OCI-LY7 (cell line): ENCODE measurements at regions not wholly inside any gene's neighbourhood (a gene's known extent, or its start where the extent isn't known, plus 50 kb on each side); places are given as distances from the start of the nearest gene placed in this dataset.
"Not testable (repeated sequence)": the region's sequence is repeated elsewhere in the genome, so short reads cannot be mapped to it uniquely, and the experiment has no call there.

Experiments
- BruUV-seq: library from RNA; stranded (reverse); fragments of 400-500 nt; replicated peaks from 2 replicates; lab custom pipeline; 2021; lab: Mats Ljungman, UMichigan
- CTCF ChIA-PET: fragments of 300-600 bp; sonication (Branson Sonifier 250); formaldehyde crosslinking; loops from one replicate; lab custom pipeline; 2022; ENCODE audit warnings: antibody characterized with exemption; ENCODE audit not compliant: unreplicated experiment; lab: Charles Lee
- POLR2A ChIA-PET: fragments of 300-600 bp; sonication (Branson Sonifier 250); formaldehyde crosslinking; loops from one replicate; lab custom pipeline; 2022; ENCODE audit warnings: antibody characterized with exemption; lab: Charles Lee
- DNase-seq: peaks from one replicate; pipeline ENCODE4 v3.0.0-alpha.2; 2015; ENCODE audit warnings: low spot score
- H2AFZ ChIP-seq: fragments of 200-600 bp; sonication (generic), shearing (Covaris generic); 2 replicates; pipeline ENCODE4 v1.6.1; 2014; ENCODE audit warnings: mild to moderate bottlenecking, antibody characterized with exemption, low read length, moderate library complexity
- H3K27ac ChIP-seq: fragments of 200-600 bp; sonication (generic); 2 replicates; pipeline ENCODE4 v1.5.1; 2014; ENCODE audit warnings: mixed run types, low read depth, mild to moderate bottlenecking, moderate library complexity, low read length, inconsistent platforms; ENCODE audit not compliant: poor library complexity, severe bottlenecking
- H3K36me3 ChIP-seq: fragments of 200-600 bp; sonication (generic); 2 replicates; pipeline ENCODE4 v1.6.1; 2014; ENCODE audit warnings: mild to moderate bottlenecking, antibody characterized with exemption, low read length, moderate library complexity, mixed read lengths; ENCODE audit not compliant: insufficient read depth
- H3K4me1 ChIP-seq: fragments of 200-600 bp; sonication (generic); 2 replicates; pipeline ENCODE4 v1.5.1; 2014; ENCODE audit warnings: mild to moderate bottlenecking, low read length; ENCODE audit not compliant: insufficient read depth, poor library complexity, severe bottlenecking
- H3K4me2 ChIP-seq: fragments of 200-600 bp; sonication (generic); 2 replicates; pipeline ENCODE4 v1.6.1; 2014; ENCODE audit warnings: mild to moderate bottlenecking, low read length
- H3K4me3 ChIP-seq: fragments of 200-600 bp; sonication (generic); 2 replicates; pipeline ENCODE4 v1.5.1; 2014; ENCODE audit warnings: mild to moderate bottlenecking, low read depth, low read length; ENCODE audit not compliant: poor library complexity, severe bottlenecking
- H3K79me2 ChIP-seq: fragments of 200-600 bp; sonication (generic); 2 replicates; pipeline ENCODE4 v1.6.1; 2016; ENCODE audit warnings: low read depth, mild to moderate bottlenecking, low read length, moderate library complexity, mixed read lengths; ENCODE audit not compliant: insufficient read depth
- H3K9me2 ChIP-seq: fragments of 200-600 bp; sonication (generic); 2 replicates; pipeline ENCODE4 v1.6.1; 2016; ENCODE audit warnings: mild to moderate bottlenecking, low read length, mixed read lengths; ENCODE audit not compliant: insufficient read depth
- H3K9me3 ChIP-seq: fragments of 200-600 bp; sonication (generic); 2 replicates; pipeline ENCODE4 v1.6.1; 2014; ENCODE audit warnings: mild to moderate bottlenecking, mixed run types, low read length, mixed read lengths
- H4K20me1 ChIP-seq: fragments of 200-600 bp; sonication (generic); 2 replicates; pipeline ENCODE4 v1.6.1; 2014; ENCODE audit warnings: mild to moderate bottlenecking, antibody characterized with exemption, low read length, moderate library complexity, mixed read lengths; ENCODE audit not compliant: insufficient read depth
- CTCF ChIP-seq: fragments of 200-600 bp; sonication (generic); conservative IDR thresholded peaks from 2 replicates; pipeline ENCODE4 v1.5.1; 2014; ENCODE audit warnings: mild to moderate bottlenecking, antibody characterized with exemption, low read length, moderate library complexity, mixed read lengths
- EZH2phosphoT487 ChIP-seq: fragments of 200-600 bp; sonication (generic); IDR thresholded peaks from 2 replicates; pipeline ENCODE4 v1.6.1; 2018; ENCODE audit warnings: low read depth, borderline replicate concordance, mild to moderate bottlenecking, mixed run types, antibody characterized with exemption, low read length, moderate library complexity, mixed read lengths
- intact Hi-C: fragments of 100-400 bp; cut with micrococcal nuclease; formaldehyde crosslinking; loops from one replicate; pipeline ENCODE4 v1.10.0; 2022; ENCODE audit not compliant: unreplicated experiment

GRCh38 chr5:35540002-35540401 lies 77.7 kb upstream of the SPEF2 start:
- H3K4me2 ChIP-seq: no peak overlapping the region
- POLR2A ChIA-PET: no interaction called here
- intact Hi-C loops: no loop called here

GRCh38 chr5:35538198-35538931 lies 79.3 kb upstream of the SPEF2 start:
- Histone ChIP-seq H3K4me3 (no peak overlapping the region), H3K4me2 (no peak overlapping the region), H3K79me2 (no peaks in the 10 kb centered on the region), H3K4me1 (no peaks in the 10 kb centered on the region), H4K20me1 (no peaks in the 10 kb centered on the region), H2AFZ (no peak overlapping the region), H3K9me2 (no peaks in the 10 kb centered on the region), H3K36me3 (no peaks in the 10 kb centered on the region), H3K9me3 (no peaks in the 10 kb centered on the region), H3K27ac (no peak overlapping the region)
- ChIA-PET CTCF (no interaction called here), POLR2A (interaction anchor here (0.7 kb wide), 1 partner anchor 13 kb away, joined by 5 read pairs; no protein-coding TSS in a partner anchor)
- intact Hi-C loops: no loop called here
- BruUV-seq: no TSS peak
- no peak for DNase-seq
- no peak for TF ChIP-seq CTCF
- no peak for TF ChIP-seq EZH2phosphoT487

More at GRCh38 chr5:35540002-35540401, 77.7 kb upstream of the SPEF2 start:
- TF ChIP-seq EZH2phosphoT487: no peak
- no peak for TF ChIP-seq CTCF
- H3K9me3 ChIP-seq: no peaks in the 10 kb centered on the region
- H3K79me2 ChIP-seq: no peaks in the 10 kb centered on the region
- no peaks in the 10 kb centered on the region for H3K9me2 ChIP-seq
- no peak overlapping the region for H3K4me3 ChIP-seq
- no peak overlapping the region for H2AFZ ChIP-seq
- H3K4me1 ChIP-seq: no peaks in the 10 kb centered on the region
- H3K27ac ChIP-seq: no peak overlapping the region
- BruUV-seq: no TSS peak
- no peaks in the 10 kb centered on the region for H4K20me1 ChIP-seq
- CTCF ChIA-PET: no interaction called here
- H3K36me3 ChIP-seq: no peaks in the 10 kb centered on the region
- no peak for DNase-seq

- Histone ChIP-seq H3K9me3 (no peaks in the 10 kb centered on the region), H3K9me2 (no peaks in the 10 kb centered on the region), H3K79me2 (no peaks in the 10 kb centered on the region), H3K4me3 (no peak overlapping the region), H4K20me1 (no peaks in the 10 kb centered on the region), H2AFZ (no peak overlapping the region), H3K4me2 (no peak overlapping the region), H3K27ac (no peak overlapping the region), H3K4me1 (no peaks in the 10 kb centered on the region), H3K36me3 (no peaks in the 10 kb centered on the region)
- no TSS peak for BruUV-seq
- DNase-seq: no peak
- no peak for TF ChIP-seq CTCF
- TF ChIP-seq EZH2phosphoT487: no peak
- intact Hi-C loops: no loop called here
- POLR2A ChIA-PET: interaction anchor here (1.0 kb wide), 1 partner anchor 9 kb away, joined by 3 read pairs; no protein-coding TSS in a partner anchor
- CTCF ChIA-PET: no interaction called here
These were observed 84.5 kb upstream of the SPEF2 start for GRCh38 chr5:35533156-35533555.

- BruUV-seq, CTCF ChIA-PET, H3K27ac ChIP-seq, H3K4me3 ChIP-seq, H4K20me1 ChIP-seq, POLR2A ChIA-PET, H3K4me2 ChIP-seq, H3K9me3 ChIP-seq, DNase-seq, intact Hi-C loops, H2AFZ ChIP-seq, H3K4me1 ChIP-seq, H3K36me3 ChIP-seq, H3K79me2 ChIP-seq, H3K9me2 ChIP-seq: not testable (repeated sequence)
These were observed 86.1 kb upstream of the SPEF2 start for GRCh38 chr5:35531553-35531952.
